ENCODE measurements at regions not wholly inside any gene's neighbourhood (a gene's known extent, or its start where the extent isn't known, plus 50 kb on each side); places are given as distances from the start of the nearest gene placed in this dataset.

DNA sequence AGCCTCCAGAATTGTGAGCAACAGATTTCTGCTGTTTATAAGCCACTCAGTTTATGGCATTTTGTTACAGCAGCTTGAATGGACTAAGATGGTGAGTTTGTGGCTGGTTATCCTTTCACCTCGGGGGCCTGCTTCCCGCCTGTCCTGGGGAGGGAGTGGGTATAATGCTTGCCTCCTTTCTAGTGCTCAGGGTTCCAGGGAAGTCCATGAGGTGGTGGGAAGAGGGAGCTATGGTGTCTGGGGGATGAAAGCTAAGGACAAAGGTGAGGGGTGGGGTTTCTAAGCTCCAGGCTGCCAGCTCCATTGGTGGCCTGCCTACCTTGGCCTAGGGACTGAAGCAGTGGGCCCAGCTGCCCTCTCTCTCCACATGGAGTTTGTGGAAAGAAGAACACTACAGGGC is 50.2 kb upstream of the SDK2 start:
- intact Hi-C loops (cut with DNase I), result no loop called here
- DNase-seq (no peak), ATAC-seq (no peak)
- H3K27ac ChIP-seq, result no peak overlapping the region
- H3K4me3 ChIP-seq, result no peak overlapping the region
- no peaks in the 10 kb centered on the region for H3K9me3 ChIP-seq
- no peak for TF ChIP-seq POLR2A (IDR thresholded peaks at IDR 0.05)
- TF ChIP-seq CTCF (IDR thresholded peaks at IDR 0.05), result no peak
- no peaks in the 10 kb centered on the region for H3K4me1 ChIP-seq
- H3K27me3 ChIP-seq, result no peaks in the 10 kb centered on the region
- H3K36me3 ChIP-seq, result no peaks in the 10 kb centered on the region
- WGBS (ENCODE audit: insufficient coverage, low coverage, low lambda C conversion rate, missing lambda C conversion rate), result 75% methylated on average over 2 of the region's 2 CpGs

DNA sequence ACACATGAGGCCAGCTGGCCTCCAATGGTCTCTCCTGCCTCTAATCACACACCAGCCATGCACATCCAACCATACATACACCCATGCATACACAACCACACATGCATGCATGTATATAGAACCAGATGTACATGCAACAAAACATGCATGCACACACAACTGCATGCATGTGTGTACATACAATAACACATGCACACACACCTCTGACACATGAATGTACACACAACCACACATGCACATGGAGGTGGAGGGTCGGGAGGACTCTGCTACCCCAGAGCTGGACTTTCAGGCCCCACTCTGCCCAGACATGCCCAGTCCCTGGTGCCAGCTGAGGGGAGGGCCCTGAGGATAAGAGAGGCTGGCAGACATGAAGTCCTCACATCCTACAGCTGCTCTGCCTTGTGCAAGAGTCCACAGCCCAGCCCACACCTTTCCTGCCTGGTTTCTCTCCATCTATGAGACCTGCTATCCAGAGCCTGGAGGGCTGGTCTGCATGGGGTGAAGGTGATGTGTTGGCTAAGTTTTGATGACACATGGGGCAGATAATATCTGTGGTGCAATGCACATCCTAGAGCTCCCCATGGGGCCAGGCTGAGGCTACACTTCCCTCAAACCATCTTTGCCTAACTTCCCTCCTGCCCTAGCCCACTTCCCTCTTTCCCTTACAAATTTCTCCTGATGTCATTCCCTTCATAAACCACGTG is 50.9 kb upstream of the SDK2 start:
- Histone ChIP-seq H3K4me1 (no peaks in the 10 kb centered on the region), H3K27me3 (no peaks in the 10 kb centered on the region), H3K9me3 (no peaks in the 10 kb centered on the region), H3K4me3 (no peak overlapping the region), H3K27ac (no peak overlapping the region), H3K36me3 (no peaks in the 10 kb centered on the region)
- DNase-seq (no peak), ATAC-seq (no peak)
- 17% methylated on average over 1 of the region's 2 CpGs for WGBS (ENCODE audit: insufficient coverage, low coverage, low lambda C conversion rate, missing lambda C conversion rate)
- intact Hi-C loops (cut with DNase I), result no loop called here
- TF ChIP-seq CTCF (IDR thresholded peaks at IDR 0.05) (no peak), POLR2A (IDR thresholded peaks at IDR 0.05) (no peak)

- H3K36me3 ChIP-seq, result no peaks in the 10 kb centered on the region
- H3K9me3 ChIP-seq, result no peaks in the 10 kb centered on the region
- no peaks in the 10 kb centered on the region for H3K27me3 ChIP-seq
- H3K27ac ChIP-seq, result no peak overlapping the region
- 76% methylated on average over 3 of the region's 3 CpGs for WGBS (ENCODE audit: insufficient coverage, low coverage, low lambda C conversion rate, missing lambda C conversion rate)
- no peak for ATAC-seq
- no peak for DNase-seq
- H3K4me1 ChIP-seq, result no peaks in the 10 kb centered on the region
- intact Hi-C loops (cut with DNase I), result no loop called here
- TF ChIP-seq CTCF (IDR thresholded peaks at IDR 0.05) (no peak), POLR2A (IDR thresholded peaks at IDR 0.05) (no peak)
- H3K4me3 ChIP-seq, result no peak overlapping the region
These were observed 52.0 kb upstream of the SDK2 start for GRCh38 chr17:73696251-73696650.

- intact Hi-C loops (cut with DNase I), result no loop called here
- TF ChIP-seq CTCF (IDR thresholded peaks at IDR 0.05) (peak in 3 of 4 donors; percentile 6 to 38 (median 26)), POLR2A (IDR thresholded peaks at IDR 0.05) (no peak)
- 30% methylated on average over 4 of the region's 5 CpGs for WGBS (ENCODE audit: insufficient coverage, low coverage, low lambda C conversion rate, missing lambda C conversion rate)
- DNase-seq (peak; percentile 37 to 77 (median 71)), ATAC-seq (peak; percentile 81 to 96 (median 88))
- H3K27ac ChIP-seq, result no peak overlapping the region
- H3K4me3 ChIP-seq, result no peak overlapping the region
- H3K27me3 ChIP-seq, result no peaks in the 10 kb centered on the region
- H3K36me3 ChIP-seq, result no peaks in the 10 kb centered on the region
- no peaks in the 10 kb centered on the region for H3K4me1 ChIP-seq
- H3K9me3 ChIP-seq, result no peaks in the 10 kb centered on the region
These were observed 53.6 kb upstream of the SDK2 start for GRCh38 chr17:73697872-73698271.

Data from right lobe of liver (tissue), 6 donors.